ENCODE measurements at regions not wholly inside any gene's neighbourhood (a gene's known extent, or its start where the extent isn't known, plus 50 kb on each side); places are given as distances from the start of the nearest gene placed in this dataset.

GRCh38 chr3:176780766-176781165, 416.5 kb downstream of the TBL1XR1 start:
- no peak for TF ChIP-seq CTCF (IDR thresholded peaks at IDR 0.05; ENCODE audit: unreplicated experiment)
- H3K9me3 Mint-ChIP-seq (ENCODE audit: unreplicated experiment): no peaks in the 10 kb centered on the region
- peak overlapping the region; percentile 98 for H3K27ac Mint-ChIP-seq (ENCODE audit: unreplicated experiment)
- peaks cover 14% of the 10 kb centered on the region for H3K4me1 Mint-ChIP-seq (ENCODE audit: unreplicated experiment)
- H3K36me3 Mint-ChIP-seq (ENCODE audit: low read depth, unreplicated experiment): no peaks in the 10 kb centered on the region
- DNase-seq (ENCODE audit: low spot score): no peak
- no peak overlapping the region for H3K4me3 Mint-ChIP-seq (ENCODE audit: unreplicated experiment)
- H3K27me3 Mint-ChIP-seq (ENCODE audit: unreplicated experiment): no peaks in the 10 kb centered on the region

- TF ChIP-seq CTCF (IDR thresholded peaks at IDR 0.05; ENCODE audit: unreplicated experiment): no peak
- H3K27me3 Mint-ChIP-seq (ENCODE audit: unreplicated experiment): no peaks in the 10 kb centered on the region
- peaks cover 11% of the 10 kb centered on the region for H3K4me1 Mint-ChIP-seq (ENCODE audit: unreplicated experiment)
- H3K9me3 Mint-ChIP-seq (ENCODE audit: unreplicated experiment): no peaks in the 10 kb centered on the region
- H3K4me3 Mint-ChIP-seq (ENCODE audit: unreplicated experiment): no peak overlapping the region
- DNase-seq (ENCODE audit: low spot score): no peak
- H3K27ac Mint-ChIP-seq (ENCODE audit: unreplicated experiment): no peak overlapping the region
- peaks cover 10% of the 10 kb centered on the region for H3K36me3 Mint-ChIP-seq (ENCODE audit: low read depth, unreplicated experiment)
Observed at GRCh38 chr3:176776622-176777175, 420.6 kb downstream of the TBL1XR1 start.

- no peak for DNase-seq (ENCODE audit: low spot score)
- Mint-ChIP-seq H3K27ac (ENCODE audit: unreplicated experiment) (no peak overlapping the region), H3K27me3 (ENCODE audit: unreplicated experiment) (peaks cover 6% of the 10 kb centered on the region), H3K4me3 (ENCODE audit: unreplicated experiment) (no peak overlapping the region), H3K9me3 (ENCODE audit: unreplicated experiment) (no peaks in the 10 kb centered on the region), H3K4me1 (ENCODE audit: unreplicated experiment) (no peaks in the 10 kb centered on the region), H3K36me3 (ENCODE audit: low read depth, unreplicated experiment) (peaks cover 17% of the 10 kb centered on the region)
- TF ChIP-seq CTCF (IDR thresholded peaks at IDR 0.05; ENCODE audit: unreplicated experiment): no peak
Observed at GRCh38 chr3:176769547-176770190, 427.6 kb downstream of the TBL1XR1 start.

- peaks cover 7% of the 10 kb centered on the region for H3K36me3 Mint-ChIP-seq (ENCODE audit: low read depth, unreplicated experiment)
- H3K27ac Mint-ChIP-seq (ENCODE audit: unreplicated experiment): no peak overlapping the region
- no peak for DNase-seq (ENCODE audit: low spot score)
- H3K27me3 Mint-ChIP-seq (ENCODE audit: unreplicated experiment): peaks cover 6% of the 10 kb centered on the region
- H3K4me1 Mint-ChIP-seq (ENCODE audit: unreplicated experiment): no peaks in the 10 kb centered on the region
- TF ChIP-seq CTCF (IDR thresholded peaks at IDR 0.05; ENCODE audit: unreplicated experiment): no peak
- H3K4me3 Mint-ChIP-seq (ENCODE audit: unreplicated experiment): no peak overlapping the region
- H3K9me3 Mint-ChIP-seq (ENCODE audit: unreplicated experiment): no peaks in the 10 kb centered on the region
Observed at GRCh38 chr3:176767385-176767784, 429.9 kb downstream of the TBL1XR1 start.

- Mint-ChIP-seq H3K27ac (ENCODE audit: unreplicated experiment) (no peak overlapping the region), H3K27me3 (ENCODE audit: unreplicated experiment) (peaks cover 6% of the 10 kb centered on the region), H3K36me3 (ENCODE audit: low read depth, unreplicated experiment) (peaks cover 7% of the 10 kb centered on the region), H3K4me3 (ENCODE audit: unreplicated experiment) (no peak overlapping the region), H3K4me1 (ENCODE audit: unreplicated experiment) (no peaks in the 10 kb centered on the region), H3K9me3 (ENCODE audit: unreplicated experiment) (no peaks in the 10 kb centered on the region)
- no peak for DNase-seq (ENCODE audit: low spot score)
- TF ChIP-seq CTCF (IDR thresholded peaks at IDR 0.05; ENCODE audit: unreplicated experiment): no peak
Observed at GRCh38 chr3:176766862-176767261, 430.4 kb downstream of the TBL1XR1 start.

Measured in endothelial cell (in vitro differentiated cells).